Sigmoid colon (tissue), 4 donors: ENCODE measurements at regions not wholly inside any gene's neighbourhood (a gene's known extent, or its start where the extent isn't known, plus 50 kb on each side); places are given as distances from the start of the nearest gene placed in this dataset.

ENCODE experiments used
- POLR2A ChIP-seq, 2 donors: fragments of 450-650 bp; IDR thresholded peaks; one replicate each; pipeline ENCODE4 v1.6.1; 2016; ENCODE audit warnings: antibody characterized with exemption in 2 of 2, mild to moderate bottlenecking in 2 of 2, moderate library complexity in 2 of 2
- POLR2AphosphoS5 ChIP-seq, 4 donors: sonication (generic); formaldehyde crosslinking; IDR thresholded peaks; one replicate each; pipeline ENCODE4 v1.6.1; 2017; ENCODE audit warnings: antibody characterized with exemption in 4 of 4
- TF ChIP-seq, protein P1 (sequence below), 4 experiments: fragments of 450-650 bp in 3 of 4; fragments of 200-600 bp in 1 of 4; IDR thresholded peaks; one replicate each; pipeline ENCODE4 v1.5.1; 2016 to 2019; ENCODE audit warnings: antibody characterized with exemption in 4 of 4, mild to moderate bottlenecking in 3 of 4, moderate library complexity in 2 of 4

DNA sequence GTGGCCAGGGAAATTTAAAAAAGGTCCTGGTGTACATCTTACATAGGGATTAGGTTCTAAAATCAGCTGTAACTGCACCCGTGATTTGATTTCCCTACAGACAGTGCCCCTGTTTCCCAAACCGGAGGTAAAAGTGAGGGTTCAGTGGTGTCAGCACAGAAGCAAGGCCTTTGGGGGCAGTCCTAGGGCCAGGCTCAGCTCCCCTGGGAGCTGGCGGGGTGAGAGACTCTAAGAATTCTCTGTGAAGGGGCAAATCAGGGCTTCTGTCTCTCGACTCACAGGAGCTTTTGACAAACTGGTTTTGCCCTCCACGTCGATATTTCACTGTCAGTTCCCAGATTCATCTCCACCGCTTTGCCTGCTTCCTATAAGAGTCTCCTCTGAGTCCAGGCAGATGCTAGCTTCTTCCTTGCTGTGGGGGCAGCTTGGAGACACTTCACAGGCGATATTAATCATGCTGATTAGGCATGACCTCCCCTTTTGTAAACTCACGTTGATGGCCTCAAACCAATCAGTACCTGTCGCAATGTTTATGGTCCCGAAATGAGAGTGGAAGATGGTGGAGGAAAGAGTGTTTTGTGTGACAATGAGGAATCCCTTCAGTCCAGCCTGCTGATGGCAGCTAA is 234.2 kb upstream of the TOX3 start:
- TF ChIP-seq, protein P1, sequence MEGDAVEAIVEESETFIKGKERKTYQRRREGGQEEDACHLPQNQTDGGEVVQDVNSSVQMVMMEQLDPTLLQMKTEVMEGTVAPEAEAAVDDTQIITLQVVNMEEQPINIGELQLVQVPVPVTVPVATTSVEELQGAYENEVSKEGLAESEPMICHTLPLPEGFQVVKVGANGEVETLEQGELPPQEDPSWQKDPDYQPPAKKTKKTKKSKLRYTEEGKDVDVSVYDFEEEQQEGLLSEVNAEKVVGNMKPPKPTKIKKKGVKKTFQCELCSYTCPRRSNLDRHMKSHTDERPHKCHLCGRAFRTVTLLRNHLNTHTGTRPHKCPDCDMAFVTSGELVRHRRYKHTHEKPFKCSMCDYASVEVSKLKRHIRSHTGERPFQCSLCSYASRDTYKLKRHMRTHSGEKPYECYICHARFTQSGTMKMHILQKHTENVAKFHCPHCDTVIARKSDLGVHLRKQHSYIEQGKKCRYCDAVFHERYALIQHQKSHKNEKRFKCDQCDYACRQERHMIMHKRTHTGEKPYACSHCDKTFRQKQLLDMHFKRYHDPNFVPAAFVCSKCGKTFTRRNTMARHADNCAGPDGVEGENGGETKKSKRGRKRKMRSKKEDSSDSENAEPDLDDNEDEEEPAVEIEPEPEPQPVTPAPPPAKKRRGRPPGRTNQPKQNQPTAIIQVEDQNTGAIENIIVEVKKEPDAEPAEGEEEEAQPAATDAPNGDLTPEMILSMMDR (IDR thresholded peaks at IDR 0.05): no peak
- TF ChIP-seq POLR2AphosphoS5 (IDR thresholded peaks at IDR 0.05) (no peak), POLR2A (IDR thresholded peaks at IDR 0.05) (no peak)
